MM.1S (cell line): ENCODE measurements at regions not wholly inside any gene's neighbourhood (a gene's known extent, or its start where the extent isn't known, plus 50 kb on each side); places are given as distances from the start of the nearest gene placed in this dataset.

ENCODE experiments used
- CTCF ChIP-seq: fragments of 300-600 bp; sonication (generic); IDR thresholded peaks from 2 replicates; pipeline ENCODE4 v1.5.1; 2016; ENCODE audit warnings: antibody characterized with exemption, low read length, mixed read lengths
- EZH2 ChIP-seq: fragments of 300-600 bp; sonication (generic); optimal IDR thresholded peaks from 2 replicates; pipeline ENCODE3; 2017; ENCODE audit warnings: low read depth, mild to moderate bottlenecking, antibody characterized with exemption, low read length, mixed read lengths

GRCh38 chr1:14112613-14113012, 412.6 kb downstream of the PRDM2 start:
- TF ChIP-seq CTCF: no peak
- no peak for TF ChIP-seq EZH2
